CD4-positive, alpha-beta T cell treated with Interleukin-4 for 1 hour (primary cell): ENCODE measurements at regions not wholly inside any gene's neighbourhood (a gene's known extent, or its start where the extent isn't known, plus 50 kb on each side); places are given as distances from the start of the nearest gene placed in this dataset.

Experiments
- DNase-seq, 2 donors: peaks; one replicate each; pipeline ENCODE4 v3.0.0-alpha.2; 2020 to 2022

DNA sequence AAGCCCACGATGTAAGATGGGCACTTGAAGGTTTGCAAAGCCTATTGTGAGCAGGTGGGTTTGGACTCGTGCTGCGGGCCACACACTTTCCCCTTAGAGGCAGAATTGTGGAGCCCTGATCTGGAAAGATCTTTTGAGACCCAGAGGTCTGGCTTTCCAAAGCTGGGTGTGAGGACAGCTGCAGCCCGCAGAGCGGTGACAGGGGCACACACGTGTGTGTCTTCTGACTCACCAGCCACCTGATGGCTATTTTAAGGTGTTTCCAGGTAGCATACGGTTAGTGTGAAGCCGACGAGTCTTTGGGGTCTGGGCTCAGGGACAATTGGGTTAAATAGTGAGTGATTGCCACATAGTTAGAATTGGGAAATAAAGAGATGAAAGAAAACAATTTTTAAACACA, 108.9 kb upstream of the GSE1 start:
- no peak for DNase-seq

DNA sequence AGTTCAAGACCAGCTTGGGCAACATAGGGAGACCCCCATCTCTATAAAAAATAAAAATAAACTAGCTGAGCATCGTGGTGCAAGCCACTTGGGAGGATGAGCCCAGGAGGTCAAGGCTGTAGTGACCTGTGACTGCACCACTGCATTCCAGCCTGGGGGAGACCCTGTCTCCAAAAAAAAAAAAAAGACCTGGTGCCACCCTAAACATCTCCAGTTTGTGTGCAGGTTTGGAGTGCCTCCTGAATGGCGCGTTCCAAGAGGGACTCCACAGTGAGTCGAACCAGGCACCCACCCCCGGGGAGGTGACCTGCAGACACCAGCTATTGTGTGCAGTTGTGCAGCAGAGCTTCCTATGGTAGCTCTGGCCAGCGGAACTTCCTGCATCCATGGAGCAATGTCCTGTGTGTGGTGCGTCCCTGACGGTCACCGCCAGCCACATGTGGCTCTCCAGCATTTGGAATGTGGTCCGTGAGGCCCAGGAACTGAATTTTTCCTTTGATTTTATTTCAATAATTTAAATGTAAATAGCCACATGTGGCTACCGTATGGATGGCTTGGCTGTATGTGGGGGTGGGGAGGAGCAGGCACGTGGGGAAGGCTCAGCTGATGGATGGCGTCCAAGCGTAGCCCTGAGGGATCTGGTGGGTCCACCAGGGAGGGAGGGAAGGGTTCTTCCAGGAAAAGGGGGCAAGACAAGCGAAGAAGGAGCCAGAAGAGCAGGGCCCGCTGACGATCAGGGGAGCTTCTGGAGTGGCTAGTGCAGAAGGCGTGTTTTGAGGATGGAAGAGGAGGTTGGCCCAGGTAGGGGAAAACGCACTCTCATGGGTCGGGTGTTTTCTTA, 107.1 kb upstream of the GSE1 start:
- no peak for DNase-seq

DNA sequence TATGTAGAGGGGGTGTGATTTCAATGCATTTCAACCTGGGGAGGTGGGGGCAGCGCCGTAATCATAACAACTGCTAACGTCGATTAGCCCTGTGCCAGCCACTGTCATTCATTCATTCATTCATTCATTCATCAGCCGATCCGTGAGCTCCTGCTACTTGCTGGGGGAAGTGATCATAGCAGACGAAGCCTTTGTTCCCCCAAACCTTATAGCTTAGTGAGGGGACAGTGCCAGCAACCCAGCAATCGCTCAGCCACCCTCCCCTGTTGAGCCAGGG, 106.5 kb upstream of the GSE1 start:
- no peak for DNase-seq

DNA sequence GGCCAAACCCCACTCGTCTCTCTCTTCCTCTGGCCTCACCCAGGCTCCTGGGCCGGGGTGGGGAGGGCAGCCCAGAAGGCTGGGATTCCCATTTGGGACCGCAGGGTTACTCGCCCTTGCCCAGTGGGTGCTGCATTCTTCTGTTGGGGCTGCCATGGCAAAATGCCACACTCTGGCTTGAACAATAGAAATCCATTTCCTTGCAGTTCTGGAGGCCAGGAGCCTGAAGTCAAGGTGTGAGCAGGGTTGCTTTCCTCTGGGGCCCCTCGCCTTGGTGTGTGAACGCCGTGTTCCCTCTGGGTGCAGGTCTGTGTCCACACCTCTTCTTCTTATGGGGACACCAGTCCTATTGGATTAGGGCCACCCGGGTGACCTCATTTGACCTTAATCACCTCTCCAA, 105.8 kb upstream of the GSE1 start:
- DNase-seq: no peak

DNA sequence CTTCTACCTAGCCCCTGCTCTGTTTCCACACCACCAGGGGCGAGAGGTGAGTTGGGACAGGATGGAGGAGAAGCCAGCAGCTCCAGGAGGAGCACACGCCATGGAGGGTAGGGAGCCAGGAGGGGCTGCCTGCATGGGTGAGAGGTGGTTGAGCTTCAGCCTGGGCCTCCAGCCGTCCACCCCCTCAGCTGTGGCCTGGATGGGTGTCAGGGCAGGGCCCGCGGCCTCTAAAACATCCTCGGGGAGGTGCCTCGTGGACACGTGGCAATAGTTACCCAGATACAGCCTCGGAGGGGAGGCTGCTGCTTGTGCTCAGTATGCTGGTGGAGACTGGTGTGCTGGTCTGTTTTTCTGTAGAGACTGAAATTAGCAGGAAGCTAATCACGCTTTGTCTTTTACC, 104.7 kb upstream of the GSE1 start:
- DNase-seq: no peak

DNA sequence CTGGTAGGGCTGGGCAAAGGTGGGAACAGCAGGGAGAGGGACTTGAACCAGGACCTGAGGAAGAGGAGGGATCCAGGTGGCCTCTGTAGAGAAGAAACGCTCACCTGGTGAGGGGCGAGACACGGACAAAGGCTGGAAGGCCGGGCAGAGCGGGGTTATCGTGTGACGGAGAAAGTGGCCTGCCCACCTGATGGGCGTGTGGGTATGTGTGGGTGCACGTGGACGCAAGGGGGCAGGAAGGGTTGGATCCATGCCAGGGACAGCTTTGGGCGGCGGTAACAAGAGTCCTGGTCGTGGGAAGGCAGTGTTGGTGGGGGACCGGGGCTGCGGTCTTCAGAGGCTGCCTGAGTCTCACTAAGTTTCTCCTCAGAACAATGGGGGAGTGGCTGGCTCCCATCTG, 104.1 kb upstream of the GSE1 start:
- DNase-seq: no peak

DNA sequence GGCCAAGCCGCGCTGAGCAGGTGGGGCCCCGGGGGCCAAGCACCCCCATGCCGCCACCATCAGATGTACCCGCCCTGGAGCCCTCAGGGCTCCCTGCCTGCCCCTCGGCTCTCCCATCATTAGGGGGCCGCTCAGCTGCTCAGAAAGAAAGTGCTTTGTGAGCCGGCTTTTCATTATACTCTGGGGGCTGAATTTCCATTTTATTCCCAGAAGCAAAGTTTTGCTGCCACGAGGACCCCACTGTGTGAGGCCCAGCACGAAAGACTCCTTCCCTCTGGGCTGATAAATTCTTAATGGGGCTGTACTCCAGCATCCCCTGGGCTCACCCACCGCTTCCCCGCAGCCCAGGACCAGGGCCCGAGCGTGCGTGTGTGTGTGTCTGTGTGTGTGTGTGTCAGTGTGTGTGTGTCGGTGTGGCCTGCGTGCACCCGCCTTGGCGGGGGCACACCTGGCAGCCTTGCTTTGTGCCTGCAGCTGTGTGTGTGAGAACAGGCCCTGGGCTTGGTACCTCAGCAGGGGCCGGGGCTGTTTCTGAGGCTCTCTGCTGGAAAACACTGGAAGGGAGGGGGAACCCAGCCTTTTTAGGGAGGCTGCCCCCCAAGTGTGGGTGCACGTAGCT, 103.0 kb upstream of the GSE1 start:
- DNase-seq: no peak

DNA sequence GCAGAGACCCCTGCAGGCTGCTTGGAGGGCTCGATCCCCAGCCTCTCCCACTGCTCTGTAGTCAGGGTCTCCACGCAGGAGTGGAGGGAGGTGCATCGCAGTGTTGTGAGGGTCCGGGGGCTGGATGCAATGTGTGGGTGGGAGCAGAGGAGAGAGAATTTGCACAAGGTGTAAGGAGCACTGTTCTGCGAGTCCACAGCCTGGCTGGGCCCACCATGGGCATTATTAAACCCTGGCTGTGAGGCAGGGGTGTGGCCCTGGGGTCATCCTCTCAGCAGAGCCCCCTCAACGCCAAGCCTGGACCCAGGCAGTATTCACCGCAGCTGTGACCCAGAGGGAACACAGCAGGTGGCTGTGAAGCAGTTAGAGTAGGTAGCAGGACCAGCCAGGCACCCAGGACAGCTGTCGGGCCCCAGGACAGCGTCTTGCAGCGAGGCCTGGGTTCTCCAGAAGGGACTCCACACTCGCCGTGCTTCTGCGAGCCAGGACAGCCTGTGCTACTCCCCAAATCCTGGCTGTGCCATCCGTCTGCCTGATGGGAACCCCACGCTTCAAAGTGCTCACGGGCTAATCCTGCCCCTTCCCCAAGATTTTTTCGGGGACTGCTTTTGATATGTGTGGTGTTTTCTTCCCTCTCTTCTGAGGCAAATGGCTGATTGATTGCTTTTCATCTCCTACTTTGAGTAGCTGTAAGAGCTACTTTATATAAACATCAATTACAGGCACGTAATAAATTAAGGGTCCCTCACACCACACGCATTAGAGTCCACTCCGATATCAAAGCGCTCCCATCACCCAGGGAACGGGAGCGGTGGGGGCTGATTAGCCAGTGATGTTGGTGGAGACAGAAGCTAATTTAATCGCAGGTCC, 100.9 kb upstream of the GSE1 start:
- DNase-seq: no peak

DNA sequence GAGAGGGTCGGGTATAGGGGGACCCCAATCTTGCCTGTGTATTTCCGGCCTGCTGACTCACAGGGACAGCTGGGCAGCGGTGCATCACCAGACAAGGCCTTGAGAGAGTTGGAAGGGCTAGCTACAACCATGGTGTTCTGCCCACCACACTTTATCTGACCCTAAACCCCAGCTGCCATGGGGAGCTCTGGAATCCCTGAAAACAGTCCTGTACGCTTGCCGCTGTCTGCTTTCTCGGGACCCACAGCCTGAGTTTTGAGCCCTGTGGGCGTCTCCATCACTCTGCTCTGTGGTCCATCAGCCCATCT, 100.4 kb upstream of the GSE1 start:
- DNase-seq: no peak

DNA sequence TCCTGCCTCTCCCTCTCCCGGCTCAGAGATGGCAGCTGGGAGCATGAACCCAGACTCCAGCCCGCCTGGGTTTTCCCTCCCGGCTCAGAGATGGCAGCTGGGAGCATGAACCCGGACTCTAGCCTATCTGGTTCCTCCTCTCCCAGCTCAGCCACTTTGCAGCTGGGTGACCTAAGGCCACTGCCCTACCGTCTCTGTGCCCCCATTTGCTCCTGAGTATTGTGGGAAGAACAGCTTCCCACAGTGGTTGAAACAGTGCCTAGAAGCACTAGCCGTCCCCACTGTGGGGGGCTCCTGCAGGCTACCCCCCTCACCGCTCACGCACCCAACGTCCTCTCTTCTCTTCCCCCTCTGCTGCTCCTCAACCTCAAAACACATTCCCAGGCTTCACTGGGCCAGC, 99.9 kb upstream of the GSE1 start:
- DNase-seq: no peak

DNA sequence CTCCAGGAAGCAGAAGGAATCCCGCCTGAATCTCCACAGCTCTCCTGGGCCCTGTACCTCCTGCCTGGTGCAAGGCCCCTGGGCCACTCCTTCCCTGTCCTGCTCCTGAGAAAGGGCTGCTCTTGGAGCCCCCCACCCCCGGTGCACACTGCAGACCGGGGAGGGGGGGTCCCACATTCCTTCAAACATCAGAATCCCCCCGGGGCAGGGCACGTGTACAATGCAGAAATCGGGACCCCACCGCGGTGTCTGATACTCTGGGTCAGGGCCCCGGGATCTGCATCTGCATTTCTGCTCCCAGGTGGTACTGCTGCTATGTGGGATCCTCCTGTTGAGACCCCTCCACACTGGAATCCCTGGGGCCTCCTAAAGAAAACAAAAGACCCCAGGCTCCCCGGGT, 99.5 kb upstream of the GSE1 start:
- DNase-seq: no peak

DNA sequence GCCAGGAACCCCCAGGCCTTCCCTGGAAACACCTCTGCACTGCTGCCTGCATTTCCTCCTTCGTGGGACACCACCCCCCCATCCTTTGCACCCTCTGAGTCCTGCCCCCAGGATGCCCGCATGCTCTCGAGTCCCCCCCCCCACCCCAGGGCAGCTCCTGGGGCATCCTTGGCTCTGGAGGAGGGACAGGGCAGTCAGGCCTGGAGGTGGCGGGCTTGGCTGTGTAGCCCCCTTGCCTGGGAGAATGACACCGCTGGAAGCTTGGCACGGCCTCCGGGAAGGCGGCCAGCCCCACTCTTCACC, 98.9 kb upstream of the GSE1 start:
- no peak for DNase-seq

DNA sequence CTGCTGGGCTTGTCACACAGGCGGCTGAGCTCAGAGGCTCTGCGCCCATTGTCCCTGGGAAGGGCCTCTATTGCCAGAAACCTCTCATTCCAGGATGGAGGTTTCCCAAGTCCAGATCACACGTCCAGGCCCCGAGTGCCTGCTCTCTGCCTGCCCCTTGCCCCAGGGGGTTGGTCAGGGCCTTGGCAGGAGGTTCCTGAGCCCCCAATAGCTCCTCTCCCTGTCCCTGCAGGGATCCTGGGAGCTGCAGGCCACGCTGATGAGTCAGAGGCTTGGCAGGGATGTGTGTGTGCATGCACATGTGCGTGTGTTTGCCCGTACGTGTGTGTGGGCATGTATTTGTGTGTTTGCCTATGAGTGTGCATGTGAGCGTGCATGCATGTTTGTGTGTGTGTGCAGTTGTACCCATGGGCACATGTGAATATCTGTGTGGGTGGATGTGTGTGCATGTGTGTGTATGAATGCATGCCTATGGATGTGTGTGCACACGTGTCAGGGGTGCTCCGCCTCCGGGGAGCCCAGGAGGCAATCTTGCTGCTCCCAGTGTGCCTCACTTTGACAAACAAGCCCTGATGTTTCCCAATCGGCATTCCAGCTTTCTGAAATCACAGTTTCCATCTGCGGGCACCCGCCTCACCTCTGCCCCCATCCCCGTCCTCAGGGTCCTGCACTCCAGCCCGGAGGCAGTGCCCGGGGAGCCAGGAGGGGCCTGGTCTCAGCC, 98.4 kb upstream of the GSE1 start:
- no peak for DNase-seq

DNA sequence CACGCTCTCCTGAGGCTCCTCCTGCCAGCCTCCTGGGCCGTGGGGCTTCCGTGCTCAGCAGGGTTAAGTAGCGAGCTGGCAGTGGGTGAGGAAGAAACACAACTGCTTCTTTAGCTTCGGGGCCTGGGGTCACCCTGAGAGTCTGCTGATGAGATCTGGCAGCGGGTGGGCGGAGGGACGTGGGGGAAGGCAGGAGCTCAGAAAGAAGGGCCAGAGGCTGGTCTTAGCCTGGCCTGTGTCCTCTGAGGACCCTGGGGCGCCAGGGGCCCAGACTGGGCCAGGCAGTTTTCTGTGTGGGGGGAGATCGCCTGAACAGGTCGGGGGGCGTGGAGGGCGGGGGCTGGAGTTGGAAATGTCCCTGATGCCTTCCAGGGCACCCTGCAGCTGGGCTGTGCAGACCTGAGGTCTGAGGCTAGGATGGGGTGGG, 97.8 kb upstream of the GSE1 start:
- DNase-seq: no peak

DNA sequence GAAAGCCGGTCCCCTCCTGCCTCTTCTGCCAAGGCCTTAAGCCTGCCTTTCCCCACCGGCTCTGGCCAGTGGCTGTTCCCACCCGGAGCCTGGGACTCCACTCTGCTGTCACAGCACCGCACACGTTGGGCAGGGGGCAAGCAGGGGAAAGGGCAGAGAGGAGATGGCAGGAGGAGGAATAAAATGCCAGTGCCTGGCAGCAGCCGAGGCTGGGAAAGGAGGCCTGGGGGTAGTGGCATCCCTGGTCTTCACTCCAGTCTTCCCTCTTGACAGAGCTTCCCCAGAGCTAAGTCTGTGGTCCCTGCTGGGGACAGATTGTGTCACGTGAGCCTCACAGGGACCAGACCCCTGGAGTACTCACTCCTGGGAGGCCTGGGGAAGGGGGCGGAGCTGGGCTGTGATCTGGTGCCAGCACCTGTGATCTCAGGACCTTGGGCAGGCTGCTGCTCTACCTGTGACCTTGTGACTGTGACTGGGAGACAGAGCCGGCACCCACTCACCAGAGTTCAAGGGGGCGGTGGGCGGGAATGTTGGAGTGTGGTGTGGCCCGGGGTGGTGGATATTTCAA, 97.2 kb upstream of the GSE1 start:
- no peak for DNase-seq

DNA sequence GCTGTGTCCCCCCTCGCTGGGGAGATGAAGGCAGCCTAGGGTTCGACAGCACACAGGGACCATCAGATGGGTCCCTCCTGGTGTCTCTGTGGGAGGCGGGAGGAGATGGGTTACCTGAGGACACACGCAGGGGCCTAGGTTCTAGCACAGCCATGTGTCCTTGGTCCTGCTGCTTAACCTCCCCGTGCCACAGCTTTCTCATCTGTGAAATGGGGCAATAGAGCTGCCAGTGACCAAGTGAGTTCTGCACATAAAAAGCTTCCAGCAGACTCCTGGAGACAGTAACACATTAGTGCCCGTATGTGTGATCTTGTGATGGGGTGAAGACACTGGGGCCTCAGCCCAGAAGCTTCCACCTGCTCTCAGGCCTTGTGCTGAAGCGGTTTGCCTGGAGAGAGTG, 96.0 kb upstream of the GSE1 start:
- DNase-seq: no peak

DNA sequence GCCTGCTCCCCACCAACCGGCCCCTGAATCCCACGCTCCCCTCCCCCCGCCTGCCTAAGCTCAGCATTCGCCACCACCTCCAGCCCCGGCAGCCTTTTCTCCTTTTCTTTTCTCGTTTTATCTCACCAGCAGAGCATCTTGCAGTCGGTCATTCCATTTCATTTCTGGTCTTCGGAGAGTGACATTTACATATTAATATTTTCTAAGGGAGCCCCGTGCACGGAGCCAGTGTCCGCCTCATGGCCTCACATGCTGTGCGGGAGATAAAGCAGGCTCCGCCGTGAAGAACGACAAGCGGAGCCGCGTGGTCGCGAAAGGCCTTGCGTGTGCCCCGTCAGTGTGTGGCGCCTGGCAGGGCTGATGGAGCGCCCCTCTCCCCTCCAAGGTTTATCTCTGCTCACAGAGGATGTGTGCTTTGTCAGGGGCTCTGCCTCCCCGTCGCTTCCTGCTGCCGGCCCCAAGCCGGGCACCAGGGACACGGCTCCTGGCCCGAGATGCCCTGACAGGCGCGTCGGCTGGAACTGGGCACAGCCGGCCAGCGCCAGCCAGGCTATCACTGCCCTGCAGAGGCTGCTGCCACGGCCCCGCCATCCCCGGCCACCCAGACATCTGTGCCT, 95.5 kb upstream of the GSE1 start:
- no peak for DNase-seq

DNA sequence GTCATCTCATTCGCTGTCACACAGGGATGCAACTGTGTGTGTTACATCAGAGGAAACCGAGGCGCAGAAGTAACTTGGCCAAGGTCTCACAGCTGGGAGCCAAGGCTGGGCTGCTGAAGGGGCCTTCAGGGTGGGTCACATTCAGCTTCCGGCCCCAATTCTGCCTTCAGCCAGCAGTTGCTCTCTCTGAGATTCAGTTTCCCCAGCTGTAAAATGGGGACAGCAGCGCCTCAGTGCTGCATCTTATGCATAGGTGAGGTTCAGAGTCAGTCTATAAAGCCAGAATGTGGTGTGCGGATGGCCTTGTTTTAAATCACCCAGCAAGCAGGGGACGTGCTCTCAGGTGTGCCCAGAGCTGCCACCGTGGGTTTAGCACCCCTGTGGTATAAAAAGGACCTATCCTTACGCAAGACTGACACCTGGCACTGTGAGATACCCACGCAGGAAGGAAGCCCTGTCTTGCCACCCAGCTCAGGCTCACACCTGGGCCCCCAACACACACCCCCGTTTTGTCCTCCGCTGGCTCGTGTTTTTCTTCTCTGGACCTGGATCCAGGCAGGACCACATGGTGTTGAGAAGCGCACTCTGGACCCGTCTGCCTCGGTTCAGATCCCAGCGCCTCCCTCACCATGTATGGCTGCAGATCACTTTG, 94.6 kb upstream of the GSE1 start:
- peak in 1 of 2 donors; percentile 21 for DNase-seq

DNA sequence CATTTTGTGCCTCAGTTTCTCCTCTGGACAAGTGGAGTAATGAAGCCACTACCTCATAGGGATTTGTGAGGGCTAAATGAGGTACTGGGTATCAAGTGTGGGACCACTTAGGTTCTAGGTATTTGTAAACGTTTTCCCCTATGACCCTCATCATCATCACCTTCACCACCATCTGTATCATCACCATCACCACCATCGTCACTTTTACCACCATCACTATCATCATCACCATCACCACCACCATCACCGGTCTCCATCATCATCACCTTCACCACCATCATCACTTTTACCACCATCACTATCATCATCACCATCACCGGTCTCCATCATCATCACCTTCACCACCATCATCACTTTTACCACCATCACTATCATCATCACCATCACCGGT, 94.1 kb upstream of the GSE1 start:
- DNase-seq: peak; percentile 30 to 42

DNA sequence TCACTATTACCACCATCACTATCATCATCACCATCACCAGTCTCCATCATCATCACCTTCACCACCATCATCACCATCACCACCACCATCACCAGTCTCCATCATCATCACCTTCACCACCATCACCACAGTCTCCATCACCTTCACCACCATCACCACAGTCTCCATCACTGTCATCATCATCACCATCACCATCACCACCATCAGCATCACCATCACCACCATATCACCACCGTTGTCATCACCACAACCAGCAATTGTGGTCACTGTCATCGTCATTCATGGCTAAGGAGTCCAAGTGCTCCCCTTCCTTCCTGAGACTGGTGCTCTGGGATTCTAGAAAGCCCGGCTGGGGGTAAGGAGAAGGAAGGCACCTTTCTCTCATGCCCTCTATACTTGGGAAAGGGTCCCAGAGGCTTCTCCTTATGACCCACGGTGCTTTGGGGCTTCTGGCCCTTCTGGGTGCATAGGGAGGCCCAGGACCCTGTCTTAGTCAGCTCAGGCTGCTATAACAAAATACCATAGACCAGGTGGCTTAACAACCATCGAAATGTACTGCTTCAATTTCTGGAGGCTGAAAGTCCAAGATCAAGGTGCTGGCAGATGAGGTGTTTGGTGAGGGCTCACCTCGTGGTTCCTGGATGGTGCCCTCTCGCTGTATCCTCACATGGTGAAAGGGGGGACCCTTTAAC, 93.4 kb upstream of the GSE1 start:
- DNase-seq: peak; percentile 40 to 47

DNA sequence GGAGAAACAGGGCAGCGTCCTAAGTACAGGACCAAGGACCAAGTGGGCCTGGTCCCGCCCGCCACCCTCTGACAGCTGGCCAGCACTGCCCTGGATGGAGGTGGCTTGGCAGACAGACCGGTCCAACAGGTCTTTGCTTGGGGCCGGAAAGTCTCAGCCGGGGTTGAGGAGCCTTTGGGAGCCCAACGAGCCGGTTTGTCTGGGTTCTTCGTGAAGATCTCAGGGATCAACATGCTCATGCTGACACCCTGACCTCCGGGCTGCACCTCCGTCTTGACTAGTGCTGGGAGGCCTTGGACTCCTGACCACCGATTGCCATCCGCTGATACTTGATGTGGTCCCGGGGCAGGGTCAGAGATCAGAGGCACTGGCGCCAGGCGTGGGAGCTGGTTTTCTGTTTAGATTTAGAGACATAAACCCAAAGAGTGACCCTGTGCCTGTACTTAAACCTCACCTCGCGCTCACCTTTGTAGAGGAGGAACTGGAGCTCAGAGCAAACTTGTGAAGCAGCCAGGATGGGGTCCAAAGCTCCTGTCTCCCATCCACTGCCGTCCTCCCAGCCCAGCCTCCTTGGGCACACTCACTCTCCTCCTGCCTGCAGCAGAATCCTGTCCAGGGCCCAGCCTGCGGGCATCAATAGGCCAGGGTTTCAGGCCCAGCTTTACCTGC, 92.1 kb upstream of the GSE1 start:
- no peak for DNase-seq
